SU-DHL-6 (cell line): ENCODE measurements at regions not wholly inside any gene's neighbourhood (a gene's known extent, or its start where the extent isn't known, plus 50 kb on each side); places are given as distances from the start of the nearest gene placed in this dataset.

Experiments
- H2AFZ ChIP-seq: fragments of 200-600 bp; sonication (generic); 2 replicates; pipeline ENCODE4 v1.6.1; 2014; ENCODE audit warnings: low read depth, mild to moderate bottlenecking, moderate library complexity, mixed read lengths, antibody characterized with exemption, low read length; ENCODE audit not compliant: severe bottlenecking
- H3F3A ChIP-seq: fragments of 200-600 bp; shearing (Covaris generic); 2 replicates; pipeline ENCODE4 v1.6.0; 2016; ENCODE audit warnings: antibody characterized with exemption, mild to moderate bottlenecking; ENCODE audit not compliant: insufficient read depth
- H3K27ac ChIP-seq: fragments of 200-600 bp; sonication (generic); 2 replicates; pipeline ENCODE4 v1.5.1; 2016; ENCODE audit warnings: low read depth, mild to moderate bottlenecking, low read length, moderate library complexity, mixed read lengths
- H3K27me3 ChIP-seq: fragments of 200-600 bp; sonication (generic), shearing (Covaris generic); 2 replicates; pipeline ENCODE4 v1.6.0; 2014; ENCODE audit warnings: mild to moderate bottlenecking, low read length
- H3K36me3 ChIP-seq: fragments of 200-600 bp; sonication (generic); 2 replicates; pipeline ENCODE4 v1.6.1; 2014; ENCODE audit warnings: mild to moderate bottlenecking, low read length, mixed read lengths
- H3K4me2 ChIP-seq: fragments of 300-600, 200-600 bp; shearing (Covaris generic), sonication (generic); 2 replicates; pipeline ENCODE4 v1.6.0; 2014; ENCODE audit warnings: low read length, low read depth, mild to moderate bottlenecking; ENCODE audit not compliant: poor library complexity, severe bottlenecking
- H3K4me3 ChIP-seq: fragments of 200-600 bp; sonication (generic); 2 replicates; pipeline ENCODE4 v1.5.1; 2014; ENCODE audit warnings: antibody characterized with exemption, low read length, mild to moderate bottlenecking, mixed read lengths; ENCODE audit not compliant: insufficient read depth, poor library complexity, severe bottlenecking
- H3K79me2 ChIP-seq: fragments of 200-600 bp; sonication (generic); 2 replicates; pipeline ENCODE4 v1.6.1; 2014; ENCODE audit warnings: mild to moderate bottlenecking, low read length, moderate library complexity; ENCODE audit not compliant: insufficient read depth
- H3K9ac ChIP-seq: fragments of 200-600 bp; sonication (generic); 2 replicates; pipeline ENCODE4 v1.7.0; 2014; ENCODE audit warnings: mild to moderate bottlenecking, low read length
- H3K9me2 ChIP-seq: fragments of 200-600 bp; sonication (generic); replicated peaks from 2 replicates; pipeline ENCODE4 v1.6.1; 2014; ENCODE audit warnings: low read length; ENCODE audit not compliant: insufficient read depth
- H3K9me3 ChIP-seq: fragments of 200-600 bp; sonication (generic); 2 replicates; pipeline ENCODE4 v1.6.1; 2014; ENCODE audit warnings: low read length, mixed read lengths; ENCODE audit not compliant: insufficient read depth
- H4K20me1 ChIP-seq: fragments of 200-600 bp; sonication (generic); 2 replicates; pipeline ENCODE4 v1.6.1; 2014; ENCODE audit warnings: low read depth, mild to moderate bottlenecking, antibody characterized with exemption, low read length, moderate library complexity, mixed read lengths
- CTCF ChIP-seq: fragments of 200-600 bp; sonication (generic); IDR thresholded peaks from one replicate; pipeline ENCODE4 v1.5.1; 2017; ENCODE audit warnings: antibody characterized with exemption, mild to moderate bottlenecking, low read length, moderate library complexity; ENCODE audit not compliant: insufficient read depth, poor library complexity, severe bottlenecking
- EZH2phosphoT487 ChIP-seq: fragments of 200-600 bp; sonication (generic), shearing (Covaris generic); conservative IDR thresholded peaks from 2 replicates; pipeline ENCODE4 v1.6.1; 2018; ENCODE audit warnings: mild to moderate bottlenecking, antibody characterized with exemption, low read length, moderate library complexity, mixed read lengths

GRCh38 chr14:22276913-22277816, 311.9 kb downstream of the DAD1 start:
- H3K4me2 ChIP-seq = no peak overlapping the region
- H3K9me3 ChIP-seq = no peaks in the 10 kb centered on the region
- TF ChIP-seq EZH2phosphoT487 = no peak
- TF ChIP-seq CTCF = peak; percentile 69
- H3K36me3 ChIP-seq = no peaks in the 10 kb centered on the region
- H3K79me2 ChIP-seq = no peaks in the 10 kb centered on the region
- no peaks in the 10 kb centered on the region for H4K20me1 ChIP-seq
- peaks cover 10% of the 10 kb centered on the region; the same call in 1 of the 2 replicates for H3F3A ChIP-seq
- no peak overlapping the region for H3K27ac ChIP-seq
- no peaks in the 10 kb centered on the region for H3K9me2 ChIP-seq
- H2AFZ ChIP-seq = no peak overlapping the region
- no peak overlapping the region for H3K9ac ChIP-seq
- no peak overlapping the region for H3K4me3 ChIP-seq
- H3K27me3 ChIP-seq = no peaks in the 10 kb centered on the region

DNA sequence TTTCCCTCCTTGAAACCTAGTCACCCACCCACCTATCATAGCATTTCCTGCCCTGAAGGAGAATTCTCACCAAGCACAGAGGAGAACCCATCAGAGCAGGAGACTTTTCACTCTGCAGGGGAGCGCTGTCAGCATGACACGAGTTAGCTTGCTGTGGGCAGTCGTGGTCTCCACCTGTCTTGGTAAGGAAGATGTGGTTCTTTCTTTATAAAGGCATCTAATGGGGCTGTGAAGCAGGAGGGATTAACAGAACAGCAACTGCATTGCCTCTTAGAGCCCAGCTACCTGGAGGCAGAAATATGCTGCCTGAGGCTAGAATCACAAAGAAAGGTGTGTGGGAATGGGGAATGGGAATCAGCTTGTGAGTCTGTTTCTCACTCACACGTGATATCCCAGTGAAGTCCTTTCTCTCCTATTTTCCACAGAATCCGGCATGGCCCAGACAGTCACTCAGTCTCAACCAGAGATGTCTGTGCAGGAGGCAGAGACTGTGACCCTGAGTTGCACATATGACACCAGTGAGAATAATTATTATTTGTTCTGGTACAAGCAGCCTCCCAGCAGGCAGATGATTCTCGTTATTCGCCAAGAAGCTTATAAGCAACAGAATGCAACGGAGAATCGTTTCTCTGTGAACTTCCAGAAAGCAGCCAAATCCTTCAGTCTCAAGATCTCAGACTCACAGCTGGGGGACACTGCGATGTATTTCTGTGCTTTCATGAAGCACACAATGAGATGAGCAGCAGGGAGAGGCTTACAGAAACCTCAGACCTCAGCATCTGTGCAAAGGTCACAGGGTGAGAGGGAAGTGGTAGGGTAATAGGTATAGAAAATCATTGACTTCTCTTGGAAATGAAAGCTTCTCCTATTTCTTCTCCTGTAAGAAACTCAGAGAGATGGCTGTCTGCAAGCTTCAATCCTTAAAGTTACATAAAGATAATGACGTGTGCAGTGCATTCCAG, 316.9 kb downstream of the DAD1 start:
- no peak overlapping the region for H3K4me3 ChIP-seq
- H2AFZ ChIP-seq = no peak overlapping the region
- no peak for TF ChIP-seq EZH2phosphoT487

GRCh38 chr14:22268875-22269274, 320.1 kb downstream of the DAD1 start:
- no peak overlapping the region for H2AFZ ChIP-seq
- no peaks in the 10 kb centered on the region for H3K9me2 ChIP-seq

More for the DNA sequence above, 316.9 kb downstream of the DAD1 start:
- Histone ChIP-seq H3K9ac (no peak overlapping the region), H3K9me3 (no peaks in the 10 kb centered on the region), H3K79me2 (no peaks in the 10 kb centered on the region), H3K4me2 (no peak overlapping the region), H3F3A (no peaks in the 10 kb centered on the region), H3K27ac (no peak overlapping the region), H4K20me1 (no peaks in the 10 kb centered on the region), H3K27me3 (no peaks in the 10 kb centered on the region), H3K36me3 (no peaks in the 10 kb centered on the region), H3K9me2 (no peaks in the 10 kb centered on the region)

More at GRCh38 chr14:22268875-22269274, 320.1 kb downstream of the DAD1 start:
- H3K36me3 ChIP-seq = no peaks in the 10 kb centered on the region
- no peak overlapping the region for H3K27ac ChIP-seq
- H3K27me3 ChIP-seq = no peaks in the 10 kb centered on the region
- H4K20me1 ChIP-seq = no peaks in the 10 kb centered on the region
- H3K4me3 ChIP-seq = no peak overlapping the region
- H3K79me2 ChIP-seq = no peaks in the 10 kb centered on the region
- H3K4me2 ChIP-seq = no peak overlapping the region
- no peaks in the 10 kb centered on the region for H3K9me3 ChIP-seq
- no peak overlapping the region for H3K9ac ChIP-seq
- no peaks in the 10 kb centered on the region for H3F3A ChIP-seq
- no peak for TF ChIP-seq CTCF
- TF ChIP-seq EZH2phosphoT487 = no peak
